Loucy (cell line): ENCODE measurements at regions not wholly inside any gene's neighbourhood (a gene's known extent, or its start where the extent isn't known, plus 50 kb on each side); places are given as distances from the start of the nearest gene placed in this dataset.

ENCODE experiments used
- EZH2phosphoT487 ChIP-seq: fragments of 200-600 bp; IDR thresholded peaks from 2 replicates; pipeline ENCODE4 v1.6.1; 2018; ENCODE audit warnings: antibody characterized with exemption, mild to moderate bottlenecking, moderate library complexity, borderline replicate concordance
- TF ChIP-seq, protein P1 (sequence below): fragments of 200-600 bp; sonication (generic); conservative IDR thresholded peaks from 2 replicates; pipeline ENCODE4 v1.5.1; 2014; ENCODE audit warnings: mild to moderate bottlenecking, antibody characterized with exemption, low read length

DNA sequence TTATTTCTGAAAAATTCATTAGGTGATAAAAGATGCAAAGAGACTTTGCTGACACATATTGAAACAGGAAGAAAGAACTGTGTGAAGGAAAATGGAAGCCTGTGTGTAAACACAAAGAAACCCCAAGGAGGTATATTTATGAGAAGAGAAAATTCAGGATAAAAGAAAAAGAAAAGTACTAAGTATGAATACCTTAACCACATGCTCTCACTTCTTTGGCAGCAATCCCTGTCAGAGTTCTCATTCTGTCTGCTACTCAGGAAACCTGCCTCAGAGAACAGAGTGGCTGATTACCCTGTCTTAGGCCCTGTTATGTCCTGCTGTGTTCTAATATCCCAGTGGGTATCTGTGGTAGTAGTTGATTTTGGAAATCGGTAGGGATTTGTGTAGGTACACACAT, 457.9 kb downstream of the TBC1D32 start:
- TF ChIP-seq, protein P1, sequence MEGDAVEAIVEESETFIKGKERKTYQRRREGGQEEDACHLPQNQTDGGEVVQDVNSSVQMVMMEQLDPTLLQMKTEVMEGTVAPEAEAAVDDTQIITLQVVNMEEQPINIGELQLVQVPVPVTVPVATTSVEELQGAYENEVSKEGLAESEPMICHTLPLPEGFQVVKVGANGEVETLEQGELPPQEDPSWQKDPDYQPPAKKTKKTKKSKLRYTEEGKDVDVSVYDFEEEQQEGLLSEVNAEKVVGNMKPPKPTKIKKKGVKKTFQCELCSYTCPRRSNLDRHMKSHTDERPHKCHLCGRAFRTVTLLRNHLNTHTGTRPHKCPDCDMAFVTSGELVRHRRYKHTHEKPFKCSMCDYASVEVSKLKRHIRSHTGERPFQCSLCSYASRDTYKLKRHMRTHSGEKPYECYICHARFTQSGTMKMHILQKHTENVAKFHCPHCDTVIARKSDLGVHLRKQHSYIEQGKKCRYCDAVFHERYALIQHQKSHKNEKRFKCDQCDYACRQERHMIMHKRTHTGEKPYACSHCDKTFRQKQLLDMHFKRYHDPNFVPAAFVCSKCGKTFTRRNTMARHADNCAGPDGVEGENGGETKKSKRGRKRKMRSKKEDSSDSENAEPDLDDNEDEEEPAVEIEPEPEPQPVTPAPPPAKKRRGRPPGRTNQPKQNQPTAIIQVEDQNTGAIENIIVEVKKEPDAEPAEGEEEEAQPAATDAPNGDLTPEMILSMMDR: no peak
- TF ChIP-seq EZH2phosphoT487: no peak
